ENCODE measurements at regions not wholly inside any gene's neighbourhood (a gene's known extent, or its start where the extent isn't known, plus 50 kb on each side); places are given as distances from the start of the nearest gene placed in this dataset.

GRCh38 chr18:61198486-61198885 lies 134.7 kb upstream of the CDH20 start:
- DNase-seq (ENCODE audit: low read depth) (no peak), FAIRE-seq (no peak)
- Histone ChIP-seq H3K9ac (ENCODE audit: low read length) (no peak overlapping the region), H3K4me3 (ENCODE audit: insufficient read depth, low read depth, low read length) (no peak overlapping the region), H3K36me3 (ENCODE audit: insufficient read depth, low read length) (no peaks in the 10 kb centered on the region), H4K20me1 (ENCODE audit: insufficient read depth, low read length) (no peaks in the 10 kb centered on the region), H3K4me2 (ENCODE audit: low read length) (no peak overlapping the region), H2AFZ (ENCODE audit: low read depth, low read length) (no peak overlapping the region), H3K27me3 (ENCODE audit: insufficient read depth, low read length) (no peaks in the 10 kb centered on the region), H3K4me1 (ENCODE audit: insufficient read depth, low read length) (peaks cover 6% of the 10 kb centered on the region), H3K9me3 (ENCODE audit: insufficient read depth, low read depth, low read length) (no peaks in the 10 kb centered on the region), H3K79me2 (ENCODE audit: insufficient read depth, low read length) (no peaks in the 10 kb centered on the region), H3K27ac (ENCODE audit: low read depth, low read length) (no peak overlapping the region)
- no peaks in the 10 kb centered on the region for H3K27me3 Mint-ChIP-seq (ENCODE audit: low read depth, unreplicated experiment)
- peak overlapping the region; percentile 90 for H3K27ac Mint-ChIP-seq (ENCODE audit: unreplicated experiment)
- H3K36me3 Mint-ChIP-seq (ENCODE audit: low read depth, unreplicated experiment), result no peaks in the 10 kb centered on the region
- peaks cover 38% of the 10 kb centered on the region for H3K4me1 Mint-ChIP-seq (ENCODE audit: low read depth, unreplicated experiment)
- no peak overlapping the region for H3K4me3 Mint-ChIP-seq (ENCODE audit: unreplicated experiment)
- TF ChIP-seq EZH2 (IDR thresholded peaks at IDR 0.05; ENCODE audit: insufficient read depth, low read length), result no peak
- no peaks in the 10 kb centered on the region for H3K9me3 Mint-ChIP-seq (ENCODE audit: unreplicated experiment)

- TF ChIP-seq EZH2 (IDR thresholded peaks at IDR 0.05; ENCODE audit: insufficient read depth, low read length) (no peak), CTCF (IDR thresholded peaks at IDR 0.05; ENCODE audit: insufficient read depth, low read depth, low read length) (no peak)
- H3K36me3 Mint-ChIP-seq (ENCODE audit: low read depth, unreplicated experiment), result no peaks in the 10 kb centered on the region
- Histone ChIP-seq H3K27ac (ENCODE audit: low read depth, low read length) (peak overlapping the region; percentile 31), H3K4me3 (ENCODE audit: insufficient read depth, low read depth, low read length) (no peak overlapping the region), H3K4me1 (ENCODE audit: insufficient read depth, low read length) (peaks cover 6% of the 10 kb centered on the region), H2AFZ (ENCODE audit: low read depth, low read length) (no peak overlapping the region), H3K79me2 (ENCODE audit: insufficient read depth, low read length) (no peaks in the 10 kb centered on the region), H3K27me3 (ENCODE audit: insufficient read depth, low read length) (no peaks in the 10 kb centered on the region), H4K20me1 (ENCODE audit: insufficient read depth, low read length) (no peaks in the 10 kb centered on the region), H3K9me3 (ENCODE audit: insufficient read depth, low read depth, low read length) (no peaks in the 10 kb centered on the region), H3K4me2 (ENCODE audit: low read length) (peak overlapping the region; percentile 58), H3K9ac (ENCODE audit: low read length) (no peak overlapping the region), H3K36me3 (ENCODE audit: insufficient read depth, low read length) (no peaks in the 10 kb centered on the region)
- H3K4me1 Mint-ChIP-seq (ENCODE audit: low read depth, unreplicated experiment), result peaks cover 40% of the 10 kb centered on the region
- no peak overlapping the region for H3K4me3 Mint-ChIP-seq (ENCODE audit: unreplicated experiment)
- H3K27me3 Mint-ChIP-seq (ENCODE audit: low read depth, unreplicated experiment), result no peaks in the 10 kb centered on the region
- DNase-seq (ENCODE audit: low read depth) (peak; percentile 71), FAIRE-seq (peak; percentile 78)
- peak overlapping the region; percentile 90 for H3K27ac Mint-ChIP-seq (ENCODE audit: unreplicated experiment)
- no peaks in the 10 kb centered on the region for H3K9me3 Mint-ChIP-seq (ENCODE audit: unreplicated experiment)
Measured at GRCh38 chr18:61199171-61199848, 133.9 kb upstream of the CDH20 start.

- Histone ChIP-seq H4K20me1 (ENCODE audit: insufficient read depth, low read length) (no peaks in the 10 kb centered on the region), H3K4me2 (ENCODE audit: low read length) (no peak overlapping the region), H3K4me1 (ENCODE audit: insufficient read depth, low read length) (peaks cover 6% of the 10 kb centered on the region), H3K79me2 (ENCODE audit: insufficient read depth, low read length) (no peaks in the 10 kb centered on the region), H2AFZ (ENCODE audit: low read depth, low read length) (no peak overlapping the region), H3K9ac (ENCODE audit: low read length) (no peak overlapping the region), H3K27me3 (ENCODE audit: insufficient read depth, low read length) (no peaks in the 10 kb centered on the region), H3K27ac (ENCODE audit: low read depth, low read length) (no peak overlapping the region), H3K36me3 (ENCODE audit: insufficient read depth, low read length) (no peaks in the 10 kb centered on the region), H3K4me3 (ENCODE audit: insufficient read depth, low read depth, low read length) (no peak overlapping the region), H3K9me3 (ENCODE audit: insufficient read depth, low read depth, low read length) (no peaks in the 10 kb centered on the region)
- no peak for FAIRE-seq
- Mint-ChIP-seq H3K4me3 (ENCODE audit: unreplicated experiment) (no peak overlapping the region), H3K27ac (ENCODE audit: unreplicated experiment) (no peak overlapping the region), H3K27me3 (ENCODE audit: low read depth, unreplicated experiment) (no peaks in the 10 kb centered on the region), H3K4me1 (ENCODE audit: low read depth, unreplicated experiment) (peaks cover 40% of the 10 kb centered on the region), H3K36me3 (ENCODE audit: low read depth, unreplicated experiment) (no peaks in the 10 kb centered on the region), H3K9me3 (ENCODE audit: unreplicated experiment) (no peaks in the 10 kb centered on the region)
- TF ChIP-seq CTCF (IDR thresholded peaks at IDR 0.05; ENCODE audit: insufficient read depth, low read depth, low read length), result no peak
- DNase-seq (ENCODE audit: low read depth), result peak; percentile 25
Measured at GRCh38 chr18:61201511-61201910, 131.7 kb upstream of the CDH20 start.

Measured in astrocyte (in vitro differentiated cells and primary cell).